ENCODE measurements at regions not wholly inside any gene's neighbourhood (a gene's known extent, or its start where the extent isn't known, plus 50 kb on each side); places are given as distances from the start of the nearest gene placed in this dataset.
A peak's percentile ranks its signal among the peaks of the same experiment; 100 is the strongest.

DNA sequence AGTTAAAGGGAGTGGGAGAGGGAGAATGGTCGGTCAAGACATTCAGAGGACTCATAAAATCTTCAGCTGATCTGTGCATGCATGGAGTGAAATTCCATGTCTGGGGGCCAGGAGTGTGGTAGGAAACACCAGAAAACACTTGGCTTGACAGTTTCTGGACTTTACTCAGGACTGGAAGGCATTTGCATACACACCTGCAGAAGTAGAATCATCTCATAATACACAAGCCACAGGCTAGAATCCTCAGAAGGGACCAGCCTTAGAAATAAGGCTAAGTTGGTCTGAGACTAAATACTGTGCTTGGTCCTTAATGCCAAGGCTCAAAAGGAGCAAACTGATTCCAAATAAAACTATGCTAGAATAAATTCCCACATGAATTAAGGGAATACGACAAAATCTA lies 328.1 kb upstream of the KITLG start:
- Mint-ChIP-seq H3K4me3 (ENCODE audit: unreplicated experiment) (no peak overlapping the region), H3K36me3 (ENCODE audit: unreplicated experiment) (no peaks in the 10 kb centered on the region), H3K27ac (ENCODE audit: unreplicated experiment) (no peak overlapping the region), H3K9me3 (ENCODE audit: unreplicated experiment) (peaks cover 28% of the 10 kb centered on the region), H3K27me3 (ENCODE audit: unreplicated experiment) (no peaks in the 10 kb centered on the region), H3K4me1 (ENCODE audit: unreplicated experiment) (no peaks in the 10 kb centered on the region)
- DNase-seq (ENCODE audit: extremely low spot score, unreplicated experiment), result no peak
- TF ChIP-seq, protein P1, sequence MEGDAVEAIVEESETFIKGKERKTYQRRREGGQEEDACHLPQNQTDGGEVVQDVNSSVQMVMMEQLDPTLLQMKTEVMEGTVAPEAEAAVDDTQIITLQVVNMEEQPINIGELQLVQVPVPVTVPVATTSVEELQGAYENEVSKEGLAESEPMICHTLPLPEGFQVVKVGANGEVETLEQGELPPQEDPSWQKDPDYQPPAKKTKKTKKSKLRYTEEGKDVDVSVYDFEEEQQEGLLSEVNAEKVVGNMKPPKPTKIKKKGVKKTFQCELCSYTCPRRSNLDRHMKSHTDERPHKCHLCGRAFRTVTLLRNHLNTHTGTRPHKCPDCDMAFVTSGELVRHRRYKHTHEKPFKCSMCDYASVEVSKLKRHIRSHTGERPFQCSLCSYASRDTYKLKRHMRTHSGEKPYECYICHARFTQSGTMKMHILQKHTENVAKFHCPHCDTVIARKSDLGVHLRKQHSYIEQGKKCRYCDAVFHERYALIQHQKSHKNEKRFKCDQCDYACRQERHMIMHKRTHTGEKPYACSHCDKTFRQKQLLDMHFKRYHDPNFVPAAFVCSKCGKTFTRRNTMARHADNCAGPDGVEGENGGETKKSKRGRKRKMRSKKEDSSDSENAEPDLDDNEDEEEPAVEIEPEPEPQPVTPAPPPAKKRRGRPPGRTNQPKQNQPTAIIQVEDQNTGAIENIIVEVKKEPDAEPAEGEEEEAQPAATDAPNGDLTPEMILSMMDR (IDR thresholded peaks at IDR 0.05), result no peak

DNA sequence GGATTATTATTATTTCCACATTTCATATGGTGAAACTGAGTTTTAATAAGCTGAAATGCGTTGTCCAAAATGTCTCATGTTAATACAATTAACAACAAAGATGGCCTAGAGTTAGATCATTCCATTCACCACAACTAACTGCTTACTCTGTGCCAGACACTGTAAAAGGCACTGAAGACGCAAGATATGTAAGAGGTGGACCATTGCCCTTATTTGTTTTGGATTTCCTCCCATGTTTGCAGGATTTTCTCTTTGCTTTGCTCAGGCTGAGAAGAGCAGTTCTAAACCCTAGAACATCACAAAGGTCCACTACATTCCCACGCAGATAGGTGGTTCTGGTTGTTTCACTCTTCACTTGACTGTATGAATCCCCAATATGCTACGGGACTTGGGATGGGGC lies 324.4 kb upstream of the KITLG start:
- DNase-seq (ENCODE audit: extremely low spot score, unreplicated experiment), result no peak
- no peak overlapping the region for H3K27ac Mint-ChIP-seq (ENCODE audit: unreplicated experiment)
- H3K9me3 Mint-ChIP-seq (ENCODE audit: unreplicated experiment), result peaks cover under 1% of the 10 kb centered on the region
- no peaks in the 10 kb centered on the region for H3K27me3 Mint-ChIP-seq (ENCODE audit: unreplicated experiment)
- no peaks in the 10 kb centered on the region for H3K36me3 Mint-ChIP-seq (ENCODE audit: unreplicated experiment)
- no peak overlapping the region for H3K4me3 Mint-ChIP-seq (ENCODE audit: unreplicated experiment)
- TF ChIP-seq, protein P1 (IDR thresholded peaks at IDR 0.05), result no peak
- H3K4me1 Mint-ChIP-seq (ENCODE audit: unreplicated experiment), result no peaks in the 10 kb centered on the region

- Mint-ChIP-seq H3K4me3 (ENCODE audit: unreplicated experiment) (no peak overlapping the region), H3K4me1 (ENCODE audit: unreplicated experiment) (peaks cover 6% of the 10 kb centered on the region)
Observed at GRCh38 chr12:88903333-88903732, 323.1 kb upstream of the KITLG start.

GRCh38 chr12:88897723-88898122 lies 317.5 kb upstream of the KITLG start:
- Mint-ChIP-seq H3K27ac (ENCODE audit: unreplicated experiment) (peak overlapping the region; percentile 15), H3K27me3 (ENCODE audit: unreplicated experiment) (no peaks in the 10 kb centered on the region), H3K9me3 (ENCODE audit: unreplicated experiment) (no peaks in the 10 kb centered on the region), H3K36me3 (ENCODE audit: unreplicated experiment) (no peaks in the 10 kb centered on the region), H3K4me3 (ENCODE audit: unreplicated experiment) (no peak overlapping the region), H3K4me1 (ENCODE audit: unreplicated experiment) (peaks cover 27% of the 10 kb centered on the region)
- TF ChIP-seq, protein P1 (IDR thresholded peaks at IDR 0.05), result no peak
- DNase-seq (ENCODE audit: extremely low spot score, unreplicated experiment), result no peak

More at GRCh38 chr12:88903333-88903732, 323.1 kb upstream of the KITLG start:
- H3K9me3 Mint-ChIP-seq (ENCODE audit: unreplicated experiment), result no peaks in the 10 kb centered on the region
- no peaks in the 10 kb centered on the region for H3K36me3 Mint-ChIP-seq (ENCODE audit: unreplicated experiment)
- H3K27me3 Mint-ChIP-seq (ENCODE audit: unreplicated experiment), result no peaks in the 10 kb centered on the region
- TF ChIP-seq, protein P1 (IDR thresholded peaks at IDR 0.05), result no peak
- no peak for DNase-seq (ENCODE audit: extremely low spot score, unreplicated experiment)
- H3K27ac Mint-ChIP-seq (ENCODE audit: unreplicated experiment), result no peak overlapping the region

GRCh38 chr12:88896958-88897357 lies 316.7 kb upstream of the KITLG start:
- peaks cover 27% of the 10 kb centered on the region for H3K4me1 Mint-ChIP-seq (ENCODE audit: unreplicated experiment)
- TF ChIP-seq, protein P1 (IDR thresholded peaks at IDR 0.05), result no peak
- H3K4me3 Mint-ChIP-seq (ENCODE audit: unreplicated experiment), result no peak overlapping the region
- no peaks in the 10 kb centered on the region for H3K9me3 Mint-ChIP-seq (ENCODE audit: unreplicated experiment)
- no peak for DNase-seq (ENCODE audit: extremely low spot score, unreplicated experiment)
- no peaks in the 10 kb centered on the region for H3K36me3 Mint-ChIP-seq (ENCODE audit: unreplicated experiment)
- no peak overlapping the region for H3K27ac Mint-ChIP-seq (ENCODE audit: unreplicated experiment)
- H3K27me3 Mint-ChIP-seq (ENCODE audit: unreplicated experiment), result no peaks in the 10 kb centered on the region
